Endodermal cell (in vitro differentiated cells): ENCODE measurements at regions not wholly inside any gene's neighbourhood (a gene's known extent, or its start where the extent isn't known, plus 50 kb on each side); places are given as distances from the start of the nearest gene placed in this dataset.
"Not testable (repeated sequence)": the region's sequence is repeated elsewhere in the genome, so short reads cannot be mapped to it uniquely, and the experiment has no call there.

ENCODE experiments used
- DNase-seq: peaks from one replicate; pipeline ENCODE4 v3.0.0-alpha.2; 2017
- H3K27ac ChIP-seq: 2 replicates; pipeline ENCODE4 v1.5.1; 2013; ENCODE audit warnings: mild to moderate bottlenecking, low read depth, low read length, moderate library complexity
- H3K27me3 ChIP-seq: 2 replicates; pipeline ENCODE4 v1.6.1; 2013; ENCODE audit warnings: mild to moderate bottlenecking, low read length, moderate library complexity; ENCODE audit not compliant: insufficient read depth, control insufficient read depth, poor library complexity, severe bottlenecking
- H3K36me3 ChIP-seq: 2 replicates; pipeline ENCODE4 v1.7.0; 2013; ENCODE audit warnings: mild to moderate bottlenecking, low read length, moderate library complexity; ENCODE audit not compliant: control insufficient read depth, insufficient read depth
- H3K4me1 ChIP-seq: one replicate; pipeline ENCODE4 v1.7.0; 2013; ENCODE audit warnings: low read length; ENCODE audit not compliant: control insufficient read depth, insufficient read depth
- H3K4me3 ChIP-seq: 2 replicates; pipeline ENCODE4 v1.5.1; 2013; ENCODE audit warnings: mild to moderate bottlenecking, low read length, moderate library complexity
- H3K9ac ChIP-seq: 2 replicates; pipeline ENCODE4 v1.6.1; 2013; ENCODE audit warnings: mild to moderate bottlenecking, low read length, moderate library complexity; ENCODE audit not compliant: poor library complexity, severe bottlenecking; ENCODE audit errors: extremely low read depth
- H3K9me3 ChIP-seq: 2 replicates; pipeline ENCODE4 v1.6.1; 2013; ENCODE audit warnings: mild to moderate bottlenecking, low read length, moderate library complexity; ENCODE audit not compliant: control insufficient read depth
- H3K27ac Mint-ChIP-seq: 2 replicates; pipeline ENCODE4 v1.8.0; 2020; ENCODE audit warnings: mixed read lengths
- H3K27me3 Mint-ChIP-seq: 2 replicates; pipeline ENCODE4 v1.8.0; 2021; ENCODE audit warnings: mild to moderate bottlenecking, mixed read lengths; ENCODE audit not compliant: insufficient read depth
- H3K36me3 Mint-ChIP-seq: 2 replicates; pipeline ENCODE4 v1.8.0; 2020; ENCODE audit warnings: low read depth, mixed read lengths
- H3K4me1 Mint-ChIP-seq: 2 replicates; pipeline ENCODE4 v1.8.0; 2020; ENCODE audit warnings: mixed read lengths
- H3K4me3 Mint-ChIP-seq: 2 replicates; pipeline ENCODE4 v1.8.0; 2020; ENCODE audit warnings: mild to moderate bottlenecking, moderate library complexity, mixed read lengths
- H3K9me3 Mint-ChIP-seq: 2 replicates; pipeline ENCODE4 v1.8.0; 2020; ENCODE audit warnings: mild to moderate bottlenecking, mixed read lengths
- CTCF ChIP-seq: fragments of 200-600 bp; sonication (generic); conservative IDR thresholded peaks from 2 replicates; pipeline ENCODE4 v1.5.0; 2021; ENCODE audit warnings: antibody characterized with exemption, mild to moderate bottlenecking
- WGBS, 2 experiments: methylation state at CpG; one replicate each; pipeline versions ENCODE4 v1.1.5 to v1.1.7; 2013; ENCODE audit warnings: missing lambda C conversion rate in 2 of 2, mixed read lengths in 1 of 2; ENCODE audit not compliant: insufficient coverage in 1 of 2, insufficient read length in 1 of 2; 5-methylcytosine and 5-hydroxymethylcytosine counted together

- H3K9ac ChIP-seq, result no peak overlapping the region
- no peak overlapping the region for H3K27ac Mint-ChIP-seq
Measured at GRCh38 chr2:182504903-182505302, 78.1 kb upstream of the PDE1A start.

GRCh38 chr2:182506606-182507005 is 79.8 kb upstream of the PDE1A start:
- Histone ChIP-seq H3K9ac (no peak overlapping the region), H3K4me3 (no peak overlapping the region), H3K4me1 (no peaks in the 10 kb centered on the region), H3K27ac (peak overlapping the region; percentile 94), H3K9me3 (no peaks in the 10 kb centered on the region), H3K36me3 (no peaks in the 10 kb centered on the region), H3K27me3 (no peaks in the 10 kb centered on the region)
- peaks cover 5% of the 10 kb centered on the region for H3K4me1 Mint-ChIP-seq
- no peaks in the 10 kb centered on the region for H3K27me3 Mint-ChIP-seq
- TF ChIP-seq CTCF, result no peak
- H3K9me3 Mint-ChIP-seq, result no peaks in the 10 kb centered on the region
- H3K4me3 Mint-ChIP-seq, result no peak overlapping the region
- DNase-seq, result no peak
- H3K27ac Mint-ChIP-seq, result no peak overlapping the region
- no peaks in the 10 kb centered on the region for H3K36me3 Mint-ChIP-seq

More at GRCh38 chr2:182504903-182505302, 78.1 kb upstream of the PDE1A start:
- no peak for TF ChIP-seq CTCF
- no peaks in the 10 kb centered on the region for H3K36me3 Mint-ChIP-seq
- H3K9me3 Mint-ChIP-seq, result no peaks in the 10 kb centered on the region
- no peaks in the 10 kb centered on the region for H3K27me3 ChIP-seq
- 90 to 100% methylated on average over 1 to 2 of the region's 2 CpGs for WGBS, 2 experiments
- no peak overlapping the region for H3K4me3 ChIP-seq
- no peak overlapping the region for H3K4me3 Mint-ChIP-seq
- no peaks in the 10 kb centered on the region for H3K27me3 Mint-ChIP-seq
- H3K4me1 Mint-ChIP-seq, result peaks cover 5% of the 10 kb centered on the region
- no peak overlapping the region for H3K27ac ChIP-seq
- H3K36me3 ChIP-seq, result no peaks in the 10 kb centered on the region
- H3K4me1 ChIP-seq, result no peaks in the 10 kb centered on the region
- DNase-seq, result no peak
- H3K9me3 ChIP-seq, result no peaks in the 10 kb centered on the region

- H3K9me3 Mint-ChIP-seq, H3K27me3 ChIP-seq, H3K36me3 Mint-ChIP-seq, H3K9me3 ChIP-seq, H3K9ac ChIP-seq, H3K27me3 Mint-ChIP-seq, H3K4me1 ChIP-seq, H3K36me3 ChIP-seq, H3K4me3 Mint-ChIP-seq, H3K27ac ChIP-seq, DNase-seq, H3K4me1 Mint-ChIP-seq, H3K27ac Mint-ChIP-seq, H3K4me3 ChIP-seq: not testable (repeated sequence)
- WGBS, 2 experiments, result no CpG with 5 or more reads among the region's 4 CpGs
Measured at GRCh38 chr2:182508583-182508982, 81.7 kb upstream of the PDE1A start.

GRCh38 chr2:182509216-182509615 is 82.4 kb upstream of the PDE1A start:
- H3K4me1 Mint-ChIP-seq, result peaks cover 5% of the 10 kb centered on the region
- no peak overlapping the region for H3K4me3 ChIP-seq
- H3K27me3 Mint-ChIP-seq, result no peaks in the 10 kb centered on the region
- H3K9ac ChIP-seq, result no peak overlapping the region
- H3K36me3 Mint-ChIP-seq, result no peaks in the 10 kb centered on the region
- H3K27ac Mint-ChIP-seq, result no peak overlapping the region
- DNase-seq, result no peak
- no peaks in the 10 kb centered on the region for H3K9me3 ChIP-seq
- no peaks in the 10 kb centered on the region for H3K36me3 ChIP-seq
- no peak for TF ChIP-seq CTCF
- no peaks in the 10 kb centered on the region for H3K9me3 Mint-ChIP-seq
- no peaks in the 10 kb centered on the region for H3K27me3 ChIP-seq
- no peaks in the 10 kb centered on the region for H3K4me1 ChIP-seq
- 96 to 98% methylated on average over 3 of the region's 3 CpGs for WGBS, 2 experiments
- no peak overlapping the region for H3K4me3 Mint-ChIP-seq
- H3K27ac ChIP-seq, result no peak overlapping the region
